Endothelial cell of umbilical vein (primary cell): ENCODE measurements at regions not wholly inside any gene's neighbourhood (a gene's known extent, or its start where the extent isn't known, plus 50 kb on each side); places are given as distances from the start of the nearest gene placed in this dataset.

ENCODE experiments used
- BruUV-seq: library from RNA; stranded (reverse); fragments of 400-500 nt; replicated peaks from 2 replicates; lab custom pipeline; 2021; lab: Mats Ljungman, UMichigan
- CTCF ChIA-PET: fragments of 300-600, 350-600 bp; sonication (Branson Sonifier 250); formaldehyde crosslinking; loops from one replicate; lab custom pipeline; 2021; ENCODE audit warnings: antibody characterized with exemption, inconsistent platforms; lab: Charles Lee
- POLR2A ChIA-PET: fragments of 300-600, 350-600 bp; sonication (Branson Sonifier 250); formaldehyde crosslinking; loops from one replicate; lab custom pipeline; 2021; ENCODE audit warnings: antibody characterized with exemption, inconsistent platforms; lab: Charles Lee
- DNase-seq: peaks from one replicate; pipeline ENCODE4 v3.0.0-alpha.2; 2011; ENCODE audit warnings: low read depth, low spot score
- FAIRE-seq: peaks from 2 replicates; lab custom pipeline; 2011; peaks lifted over from hg19 to GRCh38; lab: Jason Lieb, UNC
- H2AFZ ChIP-seq: 2 replicates; pipeline ENCODE4 v1.6.0; 2012; ENCODE audit warnings: low read depth, low read length, control low read depth, inconsistent platforms
- H3K27ac ChIP-seq: 2 replicates; pipeline ENCODE4 v1.5.1; 2011; ENCODE audit warnings: low read depth, mild to moderate bottlenecking, control low read depth, low read length, moderate library complexity; ENCODE audit not compliant: insufficient read depth
- H3K27me3 ChIP-seq, 2 experiments: 2 replicates each; pipeline versions ENCODE4 v1.6.0 to v1.6.1; 2011; ENCODE audit warnings: low read length in 2 of 2, mixed read lengths in 1 of 2; ENCODE audit not compliant: control insufficient read depth in 2 of 2, insufficient read depth in 2 of 2
- H3K36me3 ChIP-seq, 2 experiments: 2 replicates in 1 of 2; 3 replicates in 1 of 2; pipeline ENCODE4 v1.5.1; 2011; ENCODE audit warnings: low read length in 2 of 2, mild to moderate bottlenecking in 1 of 2, moderate library complexity in 1 of 2; ENCODE audit not compliant: control insufficient read depth in 2 of 2, insufficient read depth in 2 of 2; ENCODE audit errors: extremely low read depth in 1 of 2
- H3K4me1 ChIP-seq: 3 replicates; pipeline ENCODE4 v1.5.1; 2011; ENCODE audit warnings: mild to moderate bottlenecking, low read length; ENCODE audit not compliant: control insufficient read depth, insufficient read depth; ENCODE audit errors: extremely low read depth
- H3K4me2 ChIP-seq: 2 replicates; pipeline ENCODE4 v1.6.1; 2011; ENCODE audit warnings: low read length, control low read depth, mixed read lengths; ENCODE audit not compliant: insufficient read depth
- H3K4me3 ChIP-seq, 3 experiments: fragments of 200-600 bp in 1 of 3; sonication (generic), shearing (Covaris generic) in 1 of 3; replicated peaks in 1 of 3; 2 replicates each; pipeline ENCODE4 v1.5.1; 2011 to 2016; ENCODE audit warnings: control low read depth in 3 of 3, low read length in 3 of 3, mild to moderate bottlenecking in 2 of 3, inconsistent platforms in 1 of 3, low read depth in 1 of 3, moderate library complexity in 1 of 3; ENCODE audit not compliant: insufficient read depth in 1 of 3
- H3K79me2 ChIP-seq: 2 replicates; pipeline ENCODE4 v1.6.0; 2012; ENCODE audit warnings: low read length, inconsistent platforms; ENCODE audit not compliant: control insufficient read depth, insufficient read depth
- H3K9ac ChIP-seq: replicated peaks from 2 replicates; pipeline ENCODE3; 2011; ENCODE audit warnings: low read length, control low read depth; ENCODE audit not compliant: insufficient read depth; ENCODE audit errors: extremely low read depth
- H3K9me1 ChIP-seq: replicated peaks from 3 replicates; pipeline ENCODE4 v1.6.0; 2011; ENCODE audit warnings: mild to moderate bottlenecking, low read length; ENCODE audit not compliant: control insufficient read depth, insufficient read depth; ENCODE audit errors: extremely low read depth
- H3K9me3 ChIP-seq: replicated peaks from 2 replicates; pipeline ENCODE4 v1.5.1; 2012; ENCODE audit warnings: low read length, inconsistent platforms; ENCODE audit not compliant: control insufficient read depth, insufficient read depth
- H4K20me1 ChIP-seq: replicated peaks from 2 replicates; pipeline ENCODE3; 2011; ENCODE audit warnings: mild to moderate bottlenecking, low read length; ENCODE audit not compliant: control insufficient read depth, insufficient read depth; ENCODE audit errors: extremely low read depth
- EZH2 ChIP-seq: IDR thresholded peaks from 2 replicates; pipeline ENCODE4 v1.6.1; 2012; ENCODE audit warnings: borderline replicate concordance, low read depth, mild to moderate bottlenecking, moderate library complexity, low read length, inconsistent platforms; ENCODE audit not compliant: severe bottlenecking
- FOS ChIP-seq: IDR thresholded peaks from 2 replicates; pipeline ENCODE4 v1.6.1; 2011; ENCODE audit warnings: mild to moderate bottlenecking, low read length, moderate library complexity, borderline replicate concordance; ENCODE audit not compliant: insufficient read depth
- GATA2 ChIP-seq: IDR thresholded peaks from 2 replicates; pipeline ENCODE4 v1.7.0; 2011; ENCODE audit warnings: low read depth, mild to moderate bottlenecking, moderate library complexity, mixed read lengths, low read length; ENCODE audit not compliant: insufficient read length, insufficient read depth
- JUN ChIP-seq: IDR thresholded peaks from 2 replicates; pipeline ENCODE4 v1.6.1; 2011; ENCODE audit warnings: borderline replicate concordance, low read depth; ENCODE audit not compliant: insufficient read length, insufficient read depth
- MAX ChIP-seq: IDR thresholded peaks from 2 replicates; pipeline ENCODE4 v1.6.1; 2011; ENCODE audit not compliant: insufficient read depth, insufficient read length
- MYC ChIP-seq: IDR thresholded peaks from one replicate; pipeline ENCODE4 v1.6.1; 2011; ENCODE audit warnings: mild to moderate bottlenecking, low read depth, low read length
- POLR2A ChIP-seq: IDR thresholded peaks from 2 replicates; pipeline ENCODE4 v1.6.1; 2012; ENCODE audit warnings: low read depth, mild to moderate bottlenecking, control low read depth, low read length
- POLR2AphosphoS5 ChIP-seq: IDR thresholded peaks from 2 replicates; pipeline ENCODE4 v1.6.1; 2012; ENCODE audit warnings: low read depth, mild to moderate bottlenecking, control low read depth, low read length, moderate library complexity; ENCODE audit not compliant: insufficient read depth
- dilution Hi-C: fragments of 300-500 bp; cut with MboI; formaldehyde crosslinking; loops from one replicate; pipeline ENCODE4 v1.15.0; 2019; ENCODE audit warnings: low sequenced_read_pairs; ENCODE audit not compliant: extremely low pct_ligation_motif_present
- intact Hi-C: fragments of 100-400 bp; cut with micrococcal nuclease; formaldehyde crosslinking; loops from one replicate; pipeline ENCODE4 v1.10.0; 2022
- TF ChIP-seq, protein P1 (sequence below), 2 donors: IDR thresholded peaks; 1 replicate in 1 of 2; 2 replicates in 1 of 2; pipeline ENCODE4 v1.5.1; 2011; ENCODE audit warnings: low read length in 2 of 2, mild to moderate bottlenecking in 2 of 2, moderate library complexity in 2 of 2, control low read depth in 1 of 2, inconsistent platforms in 1 of 2, low read depth in 1 of 2; ENCODE audit not compliant: insufficient read depth in 1 of 2; ENCODE audit errors: extremely low read depth in 1 of 2

GRCh38 chr6:74851596-74851995 is 354.3 kb downstream of the COL12A1 start:
- no peak overlapping the region for H3K4me3 ChIP-seq
- CTCF ChIA-PET: no interaction called here
- dilution Hi-C loops (no loop called here), intact Hi-C loops (no loop called here)
- H3K9me1 ChIP-seq: no peaks in the 10 kb centered on the region
- no peak for TF ChIP-seq POLR2A
- TF ChIP-seq GATA2: no peak
- TF ChIP-seq, protein P1, sequence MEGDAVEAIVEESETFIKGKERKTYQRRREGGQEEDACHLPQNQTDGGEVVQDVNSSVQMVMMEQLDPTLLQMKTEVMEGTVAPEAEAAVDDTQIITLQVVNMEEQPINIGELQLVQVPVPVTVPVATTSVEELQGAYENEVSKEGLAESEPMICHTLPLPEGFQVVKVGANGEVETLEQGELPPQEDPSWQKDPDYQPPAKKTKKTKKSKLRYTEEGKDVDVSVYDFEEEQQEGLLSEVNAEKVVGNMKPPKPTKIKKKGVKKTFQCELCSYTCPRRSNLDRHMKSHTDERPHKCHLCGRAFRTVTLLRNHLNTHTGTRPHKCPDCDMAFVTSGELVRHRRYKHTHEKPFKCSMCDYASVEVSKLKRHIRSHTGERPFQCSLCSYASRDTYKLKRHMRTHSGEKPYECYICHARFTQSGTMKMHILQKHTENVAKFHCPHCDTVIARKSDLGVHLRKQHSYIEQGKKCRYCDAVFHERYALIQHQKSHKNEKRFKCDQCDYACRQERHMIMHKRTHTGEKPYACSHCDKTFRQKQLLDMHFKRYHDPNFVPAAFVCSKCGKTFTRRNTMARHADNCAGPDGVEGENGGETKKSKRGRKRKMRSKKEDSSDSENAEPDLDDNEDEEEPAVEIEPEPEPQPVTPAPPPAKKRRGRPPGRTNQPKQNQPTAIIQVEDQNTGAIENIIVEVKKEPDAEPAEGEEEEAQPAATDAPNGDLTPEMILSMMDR (IDR thresholded peaks at IDR 0.05; ENCODE audit: extremely low read depth in 1 of 2, insufficient read depth in 1 of 2, low read depth in 1 of 2, low read length in 2 of 2): no peak
- TF ChIP-seq POLR2AphosphoS5: no peak
- TF ChIP-seq MAX: no peak
- TF ChIP-seq JUN: no peak
- no peak for TF ChIP-seq FOS
- TF ChIP-seq MYC: no peak
- TF ChIP-seq EZH2: no peak
- no peaks in the 10 kb centered on the region for H3K27me3 ChIP-seq
- no peaks in the 10 kb centered on the region for H4K20me1 ChIP-seq
- H3K36me3 ChIP-seq: no peaks in the 10 kb centered on the region
- H3K9me3 ChIP-seq: no peaks in the 10 kb centered on the region
- no TSS peak for BruUV-seq
- DNase-seq (no peak), FAIRE-seq (no peak)
- no peak overlapping the region for H3K9ac ChIP-seq
- no peaks in the 10 kb centered on the region for H3K79me2 ChIP-seq
- no peak overlapping the region for H2AFZ ChIP-seq
- H3K27ac ChIP-seq: no peak overlapping the region
- H3K4me1 ChIP-seq: no peaks in the 10 kb centered on the region
- H3K4me2 ChIP-seq: no peak overlapping the region
- POLR2A ChIA-PET: interaction anchor here (0.6 kb wide), 1 partner anchor 282 kb away, joined by 3 read pairs; no protein-coding TSS in a partner anchor
